ENCODE measurements at regions not wholly inside any gene's neighbourhood (a gene's known extent, or its start where the extent isn't known, plus 50 kb on each side); places are given as distances from the start of the nearest gene placed in this dataset.

DNA sequence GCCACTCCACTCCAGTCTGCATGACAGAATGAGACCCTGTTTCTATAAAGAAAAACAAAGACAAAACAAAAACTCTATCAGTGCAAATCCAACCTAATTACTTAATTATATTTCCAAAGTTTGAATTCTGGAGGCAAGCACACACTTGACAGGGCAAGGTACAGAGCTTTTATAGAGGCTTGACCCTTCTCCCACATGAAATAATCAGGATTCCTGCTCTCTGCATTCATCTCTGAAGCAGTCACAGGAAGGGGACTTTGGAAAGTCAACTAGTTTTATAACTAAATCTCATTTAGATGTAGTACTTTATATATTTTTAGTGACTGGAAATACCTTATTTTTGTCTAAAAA lies 91.9 kb upstream of the CHD1 start:
- TF ChIP-seq CEBPB (IDR thresholded peaks at IDR 0.05; ENCODE audit: low read depth), result no peak
- TF ChIP-seq CBX3 (IDR thresholded peaks at IDR 0.05; ENCODE audit: low read depth), result no peak
- no peak for TF ChIP-seq ZBTB33 (IDR thresholded peaks at IDR 0.05; ENCODE audit: extremely low read depth, insufficient replicate concordance, low read length)
- TF ChIP-seq, protein P1, sequence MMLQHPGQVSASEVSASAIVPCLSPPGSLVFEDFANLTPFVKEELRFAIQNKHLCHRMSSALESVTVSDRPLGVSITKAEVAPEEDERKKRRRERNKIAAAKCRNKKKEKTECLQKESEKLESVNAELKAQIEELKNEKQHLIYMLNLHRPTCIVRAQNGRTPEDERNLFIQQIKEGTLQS (IDR thresholded peaks at IDR 0.05), result no peak
- no peak for TF ChIP-seq EZH2 (IDR thresholded peaks at IDR 0.05)
- no peak for TF ChIP-seq TCF7L2 (IDR thresholded peaks at IDR 0.05; ENCODE audit: borderline replicate concordance, extremely low read depth, insufficient read depth, insufficient read length)
- no peak for TF ChIP-seq SP1 (IDR thresholded peaks at IDR 0.05; ENCODE audit: low read depth)
- TF ChIP-seq MAX (IDR thresholded peaks at IDR 0.05), result no peak
- TF ChIP-seq JUND (IDR thresholded peaks at IDR 0.05), result no peak
- no peak for TF ChIP-seq SIN3A (IDR thresholded peaks at IDR 0.05; ENCODE audit: low read depth)
- no peak for TF ChIP-seq POLR2AphosphoS5 (IDR thresholded peaks at IDR 0.05; ENCODE audit: low read depth, low read length)
- TF ChIP-seq EZH2phosphoT487 (IDR thresholded peaks at IDR 0.05; ENCODE audit: borderline replicate concordance), result no peak
- H3K9ac ChIP-seq (ENCODE audit: low read length), result no peak overlapping the region
- no peaks in the 10 kb centered on the region for H3K79me2 ChIP-seq (ENCODE audit: insufficient read depth, low read length)
- intact Hi-C loops (cut with micrococcal nuclease), result loop anchor here (2.0 kb wide), 1 partner anchor 92 kb away; the partner anchor contains the start of gene CHD1
- peak overlapping the region in 1 of 2 experiments; percentile 3; a peak in 1 of 4 replicates for H3K4me3 ChIP-seq (replicated peaks in 1 of 2; ENCODE audit: low read depth in 1 of 2, low read length in 2 of 2)
- H2AFZ ChIP-seq (ENCODE audit: low read depth, low read length, poor library complexity, severe bottlenecking), result peak overlapping the region; percentile 89
- no peaks in the 10 kb centered on the region for H3K9me3 ChIP-seq (ENCODE audit: control insufficient read depth in 1 of 2, insufficient read depth in 1 of 2, low read depth in 1 of 2, low read length in 2 of 2)
- ATAC-seq (peak; percentile 60), DNase-seq (ENCODE audit: low read depth, low spot score) (no peak)
- no TSS peak for BruUV-seq (replicated peaks)
- no peaks in the 10 kb centered on the region for H3K36me3 ChIP-seq (ENCODE audit: control insufficient read depth in 1 of 2, insufficient read depth in 2 of 2, low read length in 2 of 2)
- ChIA-PET CTCF (no interaction called here), RAD21 (ENCODE audit: low non-redundant PET in 1 of 2, low total read pairs in 2 of 2, uncharacterized antibody in 2 of 2, unreplicated experiment in 2 of 2) (interaction anchor here in 1 of 2 experiments (0.9 kb wide), 1 partner anchor 12 kb away, joined by 3 read pairs; no protein-coding TSS in a partner anchor), POLR2A (interaction anchor here (1.1 kb wide), 1 partner anchor 8 kb away, joined by 3 read pairs; no protein-coding TSS in a partner anchor)
- H3K4me2 ChIP-seq (ENCODE audit: low read length), result peak overlapping the region; percentile 63
- H3K27me3 ChIP-seq (ENCODE audit: insufficient read depth, low read length), result no peaks in the 10 kb centered on the region
- H3K27ac ChIP-seq (ENCODE audit: low read depth, low read length), result peak overlapping the region; percentile 20
- no peaks in the 10 kb centered on the region for H3K9me2 ChIP-seq (ENCODE audit: insufficient read depth)
- H3K4me1 ChIP-seq (ENCODE audit: control insufficient read depth in 1 of 2, insufficient read depth in 2 of 2, low read length in 2 of 2), result peaks cover 21 to 26% of the 10 kb centered on the region in 2 experiments
- no peaks in the 10 kb centered on the region for H4K20me1 ChIP-seq (ENCODE audit: insufficient read depth)
